BJ (cell line): ENCODE measurements at regions not wholly inside any gene's neighbourhood (a gene's known extent, or its start where the extent isn't known, plus 50 kb on each side); places are given as distances from the start of the nearest gene placed in this dataset.

Experiments used
- CTCF ChIA-PET: fragments of 350-600 bp; formaldehyde crosslinking; extraction: SDS; loops from one replicate; lab custom pipeline; 2021; ENCODE audit warnings: antibody characterized with exemption, inconsistent platforms; lab: Yijun Ruan, JAX
- POLR2A ChIA-PET: fragments of 300-600 bp; sonication (Branson Sonifier 250); formaldehyde crosslinking; extraction: SDS; loops from one replicate; lab custom pipeline; 2021; ENCODE audit warnings: antibody characterized with exemption; lab: Charles Lee
- DNase-seq: peaks from one replicate; pipeline ENCODE4 v3.0.0-alpha.2; 2011; ENCODE audit warnings: low read depth
- H3K27me3 ChIP-seq: 2 replicates; pipeline ENCODE4 v1.6.0; 2011; ENCODE audit warnings: low read length; ENCODE audit not compliant: control insufficient read depth, insufficient read depth
- H3K36me3 ChIP-seq: 2 replicates; pipeline ENCODE4 v1.5.1; 2011; ENCODE audit warnings: low read length; ENCODE audit not compliant: control insufficient read depth, insufficient read depth
- H3K4me3 ChIP-seq: 2 replicates; pipeline ENCODE4 v1.5.1; 2011; ENCODE audit warnings: low read depth, mild to moderate bottlenecking, control low read depth, low read length
- TF ChIP-seq, protein P1 (sequence below): IDR thresholded peaks from 2 replicates; pipeline ENCODE4 v1.5.1; 2011; ENCODE audit warnings: low read depth, mild to moderate bottlenecking, control low read depth, inconsistent platforms, low read length, moderate library complexity; ENCODE audit not compliant: insufficient read depth

DNA sequence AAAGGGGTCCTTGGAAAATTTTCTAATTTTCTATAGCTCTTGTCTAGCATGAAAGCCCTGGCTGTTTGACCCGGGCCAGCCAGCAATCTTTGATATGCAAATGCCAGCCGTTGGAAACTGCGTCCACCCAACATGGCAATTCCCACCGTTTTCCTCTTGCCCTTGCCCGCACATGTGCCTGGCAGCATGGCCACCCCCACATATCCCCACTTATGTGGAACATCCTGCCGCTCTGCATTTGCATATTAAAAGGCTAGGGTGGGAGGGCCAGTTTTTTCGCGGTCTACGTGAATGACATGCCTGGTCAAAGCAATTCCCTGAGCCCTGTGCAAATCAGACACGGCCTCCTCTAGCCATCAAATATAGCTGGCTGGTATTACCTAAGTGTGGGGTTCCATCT, 110.3 kb upstream of the TDRD3 start:
- no peak overlapping the region for H3K4me3 ChIP-seq
- ChIA-PET POLR2A (no interaction called here), CTCF (interaction anchor here (0.6 kb wide), 1 partner anchor 180 kb away, joined by 3 read pairs; no protein-coding TSS in a partner anchor)
- no peak for DNase-seq
- no peaks in the 10 kb centered on the region for H3K36me3 ChIP-seq
- TF ChIP-seq, protein P1, sequence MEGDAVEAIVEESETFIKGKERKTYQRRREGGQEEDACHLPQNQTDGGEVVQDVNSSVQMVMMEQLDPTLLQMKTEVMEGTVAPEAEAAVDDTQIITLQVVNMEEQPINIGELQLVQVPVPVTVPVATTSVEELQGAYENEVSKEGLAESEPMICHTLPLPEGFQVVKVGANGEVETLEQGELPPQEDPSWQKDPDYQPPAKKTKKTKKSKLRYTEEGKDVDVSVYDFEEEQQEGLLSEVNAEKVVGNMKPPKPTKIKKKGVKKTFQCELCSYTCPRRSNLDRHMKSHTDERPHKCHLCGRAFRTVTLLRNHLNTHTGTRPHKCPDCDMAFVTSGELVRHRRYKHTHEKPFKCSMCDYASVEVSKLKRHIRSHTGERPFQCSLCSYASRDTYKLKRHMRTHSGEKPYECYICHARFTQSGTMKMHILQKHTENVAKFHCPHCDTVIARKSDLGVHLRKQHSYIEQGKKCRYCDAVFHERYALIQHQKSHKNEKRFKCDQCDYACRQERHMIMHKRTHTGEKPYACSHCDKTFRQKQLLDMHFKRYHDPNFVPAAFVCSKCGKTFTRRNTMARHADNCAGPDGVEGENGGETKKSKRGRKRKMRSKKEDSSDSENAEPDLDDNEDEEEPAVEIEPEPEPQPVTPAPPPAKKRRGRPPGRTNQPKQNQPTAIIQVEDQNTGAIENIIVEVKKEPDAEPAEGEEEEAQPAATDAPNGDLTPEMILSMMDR = no peak
- no peaks in the 10 kb centered on the region for H3K27me3 ChIP-seq

DNA sequence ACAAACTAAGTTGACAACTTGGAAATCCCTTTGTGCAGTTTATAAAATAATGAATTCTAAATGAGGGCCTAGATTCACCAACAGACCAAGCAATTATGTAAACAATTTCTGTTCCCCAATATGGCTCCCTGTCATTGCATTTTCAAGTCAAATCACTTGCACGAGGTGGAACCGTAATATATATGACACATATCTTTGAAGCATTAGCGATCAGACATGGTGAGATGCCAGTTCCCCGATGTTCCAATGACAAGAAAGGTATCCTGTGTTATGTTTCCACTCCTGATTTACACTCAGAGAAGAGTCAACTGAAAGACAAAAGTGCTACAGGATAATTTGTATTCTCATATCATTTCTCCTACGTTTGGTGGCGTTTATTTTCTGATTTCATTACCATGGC, 108.5 kb upstream of the TDRD3 start:
- H3K36me3 ChIP-seq = no peaks in the 10 kb centered on the region
- H3K27me3 ChIP-seq = no peaks in the 10 kb centered on the region
- POLR2A ChIA-PET = no interaction called here
- DNase-seq = no peak
- CTCF ChIA-PET = no interaction called here
- TF ChIP-seq, protein P1 = no peak
- H3K4me3 ChIP-seq = no peak overlapping the region

DNA sequence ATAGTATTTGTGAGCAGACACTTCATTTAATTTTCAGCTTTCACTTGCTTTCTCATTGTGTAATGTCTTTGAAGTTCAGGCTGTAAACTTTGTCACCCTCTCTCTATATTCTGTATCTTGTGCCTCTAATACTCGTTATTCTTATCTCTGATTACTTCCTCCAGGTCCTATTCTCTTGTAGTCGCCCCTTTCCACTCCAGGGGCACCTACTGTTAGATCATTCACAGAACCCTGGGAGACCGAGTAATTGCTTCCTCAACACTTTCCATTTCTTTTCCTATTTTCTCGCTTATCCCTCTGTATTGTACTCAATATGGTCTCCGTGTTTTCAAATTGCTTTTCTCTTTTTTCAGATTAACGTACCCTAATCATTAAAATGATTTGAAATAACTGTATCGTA, 93.9 kb upstream of the TDRD3 start:
- TF ChIP-seq, protein P1 = no peak
- POLR2A ChIA-PET = no interaction called here
- no peaks in the 10 kb centered on the region for H3K27me3 ChIP-seq
- H3K4me3 ChIP-seq = no peak overlapping the region
- CTCF ChIA-PET = no interaction called here
- no peak for DNase-seq
- H3K36me3 ChIP-seq = no peaks in the 10 kb centered on the region

DNA sequence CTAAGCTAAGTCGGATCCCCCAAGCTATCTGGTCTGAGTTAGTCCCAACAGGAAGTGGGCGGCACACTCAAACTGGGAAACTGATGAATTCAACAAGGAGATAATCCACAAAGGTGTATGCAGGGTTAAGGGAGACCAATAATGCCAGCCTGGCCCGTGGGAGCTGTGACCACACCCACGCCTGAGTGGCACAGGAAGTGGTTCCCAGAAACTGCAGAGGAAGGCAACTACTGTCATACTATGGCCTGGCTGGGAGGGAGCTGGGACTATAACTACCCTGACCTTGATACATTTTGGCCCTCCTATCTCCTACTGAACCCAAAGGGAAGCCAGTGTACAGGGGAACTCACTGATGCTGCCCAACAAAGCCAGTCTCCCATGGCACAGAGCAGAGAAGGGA, 85.5 kb upstream of the TDRD3 start:
- TF ChIP-seq, protein P1 = no peak
- ChIA-PET CTCF (no interaction called here), POLR2A (no interaction called here)
- Histone ChIP-seq H3K27me3 (no peaks in the 10 kb centered on the region), H3K36me3 (no peaks in the 10 kb centered on the region), H3K4me3 (no peak overlapping the region)
- DNase-seq = no peak

DNA sequence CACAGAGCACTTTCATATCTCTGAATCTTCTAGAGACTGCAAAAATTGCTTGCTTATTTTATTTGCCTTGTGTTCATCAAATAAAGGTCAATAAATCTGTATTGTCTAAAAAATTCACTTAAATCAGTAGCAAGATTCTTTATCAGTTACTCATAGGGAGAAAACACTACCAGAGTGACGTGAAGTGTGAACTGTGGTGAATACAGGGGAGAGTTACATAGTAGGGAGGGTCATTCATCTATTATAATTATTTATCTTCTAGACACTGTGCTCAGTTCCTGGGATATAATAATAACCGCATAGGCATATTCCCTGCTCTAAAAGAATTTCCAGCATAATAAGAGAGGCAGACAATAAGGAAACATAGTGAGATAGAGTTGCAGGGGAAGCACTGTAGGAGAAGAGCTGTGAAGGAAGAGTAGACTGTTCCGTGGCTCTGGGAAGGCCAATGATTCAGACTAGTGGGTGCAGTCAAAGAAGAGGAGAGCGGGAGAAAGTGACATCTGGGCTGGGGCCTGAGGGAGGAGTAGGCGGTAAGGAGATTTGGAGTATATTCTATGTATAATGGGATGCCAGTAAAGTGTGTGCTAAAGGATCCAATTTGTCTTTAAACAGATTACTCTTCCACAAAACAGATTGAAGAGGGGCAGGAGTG, 84.0 kb upstream of the TDRD3 start:
- Histone ChIP-seq H3K27me3 (no peaks in the 10 kb centered on the region), H3K4me3 (no peak overlapping the region), H3K36me3 (no peaks in the 10 kb centered on the region)
- CTCF ChIA-PET = interaction anchor here (0.6 to 1.1 kb wide), 2 partner anchors 14 to 292 kb away, joined by 3 read pairs; no protein-coding TSS in a partner anchor
- DNase-seq = no peak
- TF ChIP-seq, protein P1 = no peak
- POLR2A ChIA-PET = no interaction called here
